ENCODE measurements at regions not wholly inside any gene's neighbourhood (a gene's known extent, or its start where the extent isn't known, plus 50 kb on each side); places are given as distances from the start of the nearest gene placed in this dataset.

- TF ChIP-seq, protein P1, sequence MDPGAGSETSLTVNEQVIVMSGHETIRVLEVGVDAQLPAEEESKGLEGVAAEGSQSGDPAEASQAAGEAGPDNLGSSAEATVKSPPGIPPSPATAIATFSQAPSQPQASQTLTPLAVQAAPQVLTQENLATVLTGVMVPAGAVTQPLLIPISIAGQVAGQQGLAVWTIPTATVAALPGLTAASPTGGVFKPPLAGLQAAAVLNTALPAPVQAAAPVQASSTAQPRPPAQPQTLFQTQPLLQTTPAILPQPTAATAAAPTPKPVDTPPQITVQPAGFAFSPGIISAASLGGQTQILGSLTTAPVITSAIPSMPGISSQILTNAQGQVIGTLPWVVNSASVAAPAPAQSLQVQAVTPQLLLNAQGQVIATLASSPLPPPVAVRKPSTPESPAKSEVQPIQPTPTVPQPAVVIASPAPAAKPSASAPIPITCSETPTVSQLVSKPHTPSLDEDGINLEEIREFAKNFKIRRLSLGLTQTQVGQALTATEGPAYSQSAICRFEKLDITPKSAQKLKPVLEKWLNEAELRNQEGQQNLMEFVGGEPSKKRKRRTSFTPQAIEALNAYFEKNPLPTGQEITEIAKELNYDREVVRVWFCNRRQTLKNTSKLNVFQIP (CRISPR knock-in tag; IDR thresholded peaks at IDR 0.05; ENCODE audit: borderline replicate concordance, low read depth) = no peak
Measured at GRCh38 chr3:177371146-177371545, 173.9 kb upstream of the TBL1XR1 start (continued).

DNA sequence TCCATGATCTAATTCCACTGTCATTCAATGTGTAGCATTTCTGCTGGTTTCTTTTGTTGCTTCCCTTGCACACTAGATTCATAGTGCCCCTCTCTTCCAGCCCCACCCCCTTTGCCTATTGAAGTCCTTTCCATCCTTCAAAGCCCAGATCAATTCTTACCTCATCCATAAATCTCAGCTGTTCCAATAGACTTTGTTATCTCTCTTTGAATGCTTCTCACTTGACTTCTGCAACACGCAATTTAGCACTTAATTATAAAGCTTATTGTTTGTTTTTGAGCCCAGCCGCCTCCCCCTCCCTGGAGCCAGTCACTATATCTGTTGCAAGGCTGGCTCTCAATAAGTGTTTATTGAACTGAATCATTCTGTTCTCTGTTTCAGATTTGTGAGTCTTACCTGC, 174.6 kb upstream of the TBL1XR1 start:
- TF ChIP-seq ZFP3 (CRISPR knock-in tag; IDR thresholded peaks at IDR 0.05) = no peak
- TF ChIP-seq ZFP30 (CRISPR knock-in tag; IDR thresholded peaks at IDR 0.05) = no peak
- TF ChIP-seq TOX (CRISPR knock-in tag; IDR thresholded peaks at IDR 0.05; ENCODE audit: borderline replicate concordance) = no peak
- TF ChIP-seq, protein P2, sequence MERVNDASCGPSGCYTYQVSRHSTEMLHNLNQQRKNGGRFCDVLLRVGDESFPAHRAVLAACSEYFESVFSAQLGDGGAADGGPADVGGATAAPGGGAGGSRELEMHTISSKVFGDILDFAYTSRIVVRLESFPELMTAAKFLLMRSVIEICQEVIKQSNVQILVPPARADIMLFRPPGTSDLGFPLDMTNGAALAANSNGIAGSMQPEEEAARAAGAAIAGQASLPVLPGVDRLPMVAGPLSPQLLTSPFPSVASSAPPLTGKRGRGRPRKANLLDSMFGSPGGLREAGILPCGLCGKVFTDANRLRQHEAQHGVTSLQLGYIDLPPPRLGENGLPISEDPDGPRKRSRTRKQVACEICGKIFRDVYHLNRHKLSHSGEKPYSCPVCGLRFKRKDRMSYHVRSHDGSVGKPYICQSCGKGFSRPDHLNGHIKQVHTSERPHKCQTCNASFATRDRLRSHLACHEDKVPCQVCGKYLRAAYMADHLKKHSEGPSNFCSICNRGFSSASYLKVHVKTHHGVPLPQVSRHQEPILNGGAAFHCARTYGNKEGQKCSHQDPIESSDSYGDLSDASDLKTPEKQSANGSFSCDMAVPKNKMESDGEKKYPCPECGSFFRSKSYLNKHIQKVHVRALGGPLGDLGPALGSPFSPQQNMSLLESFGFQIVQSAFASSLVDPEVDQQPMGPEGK (CRISPR knock-in tag; IDR thresholded peaks at IDR 0.05; ENCODE audit: borderline replicate concordance) = no peak
- no peak for TF ChIP-seq CSDC2 (CRISPR knock-in tag; IDR thresholded peaks at IDR 0.05)
- no peak for TF ChIP-seq ISL1 (CRISPR knock-in tag; IDR thresholded peaks at IDR 0.05)
- no peak for TF ChIP-seq OSR1 (CRISPR knock-in tag; IDR thresholded peaks at IDR 0.05)
- no peak for TF ChIP-seq PPARA (CRISPR knock-in tag; IDR thresholded peaks at IDR 0.05; ENCODE audit: borderline replicate concordance)
- TF ChIP-seq ARNTL (CRISPR knock-in tag; IDR thresholded peaks at IDR 0.05; ENCODE audit: borderline replicate concordance, low read depth) = no peak
- no peak for TF ChIP-seq RARB (CRISPR knock-in tag; IDR thresholded peaks at IDR 0.05)
- TF ChIP-seq ESRRG (CRISPR knock-in tag; IDR thresholded peaks at IDR 0.05) = no peak
- TF ChIP-seq ZNF70 (CRISPR knock-in tag; IDR thresholded peaks at IDR 0.05) = no peak
- TF ChIP-seq TCF4 (CRISPR knock-in tag; IDR thresholded peaks at IDR 0.05; ENCODE audit: borderline replicate concordance) = no peak
- TF ChIP-seq TSHZ2 (CRISPR knock-in tag; IDR thresholded peaks at IDR 0.05) = no peak
- TF ChIP-seq, protein P1 (CRISPR knock-in tag; IDR thresholded peaks at IDR 0.05; ENCODE audit: borderline replicate concordance, low read depth) = no peak
- TF ChIP-seq ZC3H10 (CRISPR knock-in tag; IDR thresholded peaks at IDR 0.05) = no peak
- no peak for TF ChIP-seq SNAI2 (CRISPR knock-in tag; IDR thresholded peaks at IDR 0.05)
- TF ChIP-seq GLIS3 (CRISPR knock-in tag; IDR thresholded peaks at IDR 0.05) = no peak
- ATAC-seq = no peak

DNA sequence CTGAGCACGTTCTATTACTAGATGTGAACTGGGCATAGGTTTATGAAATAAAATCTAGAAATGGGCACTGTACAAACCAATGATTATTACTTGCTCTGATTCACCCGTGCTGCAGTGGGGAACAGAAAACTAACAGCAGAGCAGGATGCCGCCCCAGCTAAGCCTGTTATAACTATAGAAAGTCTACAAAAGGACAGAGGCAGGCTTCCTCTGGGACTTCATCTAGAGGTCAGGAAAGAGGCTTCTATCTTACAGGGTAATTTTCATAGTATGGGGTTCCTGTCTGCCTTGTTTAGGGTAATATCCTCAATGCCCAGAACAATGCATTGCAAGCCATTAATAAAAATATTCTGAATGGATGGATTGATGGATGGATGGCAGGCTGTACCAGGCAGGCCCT, 177.0 kb upstream of the TBL1XR1 start:
- no peak for ATAC-seq
- TF ChIP-seq ZNF8 (CRISPR knock-in tag; IDR thresholded peaks at IDR 0.05) = no peak
- no peak for TF ChIP-seq ZC3H10 (CRISPR knock-in tag; IDR thresholded peaks at IDR 0.05)
- TF ChIP-seq TCF4 (CRISPR knock-in tag; IDR thresholded peaks at IDR 0.05; ENCODE audit: borderline replicate concordance) = no peak
- TF ChIP-seq CREB5 (CRISPR knock-in tag; IDR thresholded peaks at IDR 0.05; ENCODE audit: low read depth) = no peak
- TF ChIP-seq TOX (CRISPR knock-in tag; IDR thresholded peaks at IDR 0.05; ENCODE audit: borderline replicate concordance) = no peak
- TF ChIP-seq, protein P1 (CRISPR knock-in tag; IDR thresholded peaks at IDR 0.05; ENCODE audit: borderline replicate concordance, low read depth) = no peak
- no peak for TF ChIP-seq ARNTL (CRISPR knock-in tag; IDR thresholded peaks at IDR 0.05; ENCODE audit: borderline replicate concordance, low read depth)
- TF ChIP-seq CSRNP3 (CRISPR knock-in tag; IDR thresholded peaks at IDR 0.05) = no peak
- TF ChIP-seq BACH2 (CRISPR knock-in tag; IDR thresholded peaks at IDR 0.05; ENCODE audit: borderline replicate concordance) = no peak
- no peak for TF ChIP-seq RARB (CRISPR knock-in tag; IDR thresholded peaks at IDR 0.05)
- no peak for TF ChIP-seq OSR1 (CRISPR knock-in tag; IDR thresholded peaks at IDR 0.05)
- TF ChIP-seq ZNF70 (CRISPR knock-in tag; IDR thresholded peaks at IDR 0.05) = no peak
- TF ChIP-seq TSHZ2 (CRISPR knock-in tag; IDR thresholded peaks at IDR 0.05) = no peak
- TF ChIP-seq GLIS3 (CRISPR knock-in tag; IDR thresholded peaks at IDR 0.05) = no peak

Data from SK-N-SH treated with all-trans-retinoic acid at 6 μM for 48 hours (cell line).